Endothelial cell of umbilical vein (primary cell): ENCODE measurements at regions not wholly inside any gene's neighbourhood (a gene's known extent, or its start where the extent isn't known, plus 50 kb on each side); places are given as distances from the start of the nearest gene placed in this dataset.

ENCODE experiments used
- BruUV-seq: library from RNA; stranded (reverse); fragments of 400-500 nt; replicated peaks from 2 replicates; lab custom pipeline; 2021; lab: Mats Ljungman, UMichigan
- CTCF ChIA-PET: fragments of 300-600, 350-600 bp; sonication (Branson Sonifier 250); formaldehyde crosslinking; loops from one replicate; lab custom pipeline; 2021; ENCODE audit warnings: antibody characterized with exemption, inconsistent platforms; lab: Charles Lee
- POLR2A ChIA-PET: fragments of 300-600, 350-600 bp; sonication (Branson Sonifier 250); formaldehyde crosslinking; loops from one replicate; lab custom pipeline; 2021; ENCODE audit warnings: antibody characterized with exemption, inconsistent platforms; lab: Charles Lee
- DNase-seq: peaks from one replicate; pipeline ENCODE4 v3.0.0-alpha.2; 2011; ENCODE audit warnings: low read depth, low spot score
- FAIRE-seq: peaks from 2 replicates; lab custom pipeline; 2011; peaks lifted over from hg19 to GRCh38; lab: Jason Lieb, UNC
- H2AFZ ChIP-seq: 2 replicates; pipeline ENCODE4 v1.6.0; 2012; ENCODE audit warnings: low read depth, low read length, control low read depth, inconsistent platforms
- H3K27ac ChIP-seq: 2 replicates; pipeline ENCODE4 v1.5.1; 2011; ENCODE audit warnings: low read depth, mild to moderate bottlenecking, control low read depth, low read length, moderate library complexity; ENCODE audit not compliant: insufficient read depth
- H3K27me3 ChIP-seq, 2 experiments: 2 replicates each; pipeline versions ENCODE4 v1.6.0 to v1.6.1; 2011; ENCODE audit warnings: low read length in 2 of 2, mixed read lengths in 1 of 2; ENCODE audit not compliant: control insufficient read depth in 2 of 2, insufficient read depth in 2 of 2
- H3K36me3 ChIP-seq, 2 experiments: 2 replicates in 1 of 2; 3 replicates in 1 of 2; pipeline ENCODE4 v1.5.1; 2011; ENCODE audit warnings: low read length in 2 of 2, mild to moderate bottlenecking in 1 of 2, moderate library complexity in 1 of 2; ENCODE audit not compliant: control insufficient read depth in 2 of 2, insufficient read depth in 2 of 2; ENCODE audit errors: extremely low read depth in 1 of 2
- H3K4me1 ChIP-seq: 3 replicates; pipeline ENCODE4 v1.5.1; 2011; ENCODE audit warnings: mild to moderate bottlenecking, low read length; ENCODE audit not compliant: control insufficient read depth, insufficient read depth; ENCODE audit errors: extremely low read depth
- H3K4me2 ChIP-seq: 2 replicates; pipeline ENCODE4 v1.6.1; 2011; ENCODE audit warnings: low read length, control low read depth, mixed read lengths; ENCODE audit not compliant: insufficient read depth
- H3K4me3 ChIP-seq, 3 experiments: fragments of 200-600 bp in 1 of 3; sonication (generic), shearing (Covaris generic) in 1 of 3; replicated peaks in 1 of 3; 2 replicates each; pipeline ENCODE4 v1.5.1; 2011 to 2016; ENCODE audit warnings: control low read depth in 3 of 3, low read length in 3 of 3, mild to moderate bottlenecking in 2 of 3, inconsistent platforms in 1 of 3, low read depth in 1 of 3, moderate library complexity in 1 of 3; ENCODE audit not compliant: insufficient read depth in 1 of 3
- H3K79me2 ChIP-seq: 2 replicates; pipeline ENCODE4 v1.6.0; 2012; ENCODE audit warnings: low read length, inconsistent platforms; ENCODE audit not compliant: control insufficient read depth, insufficient read depth
- H3K9ac ChIP-seq: replicated peaks from 2 replicates; pipeline ENCODE3; 2011; ENCODE audit warnings: low read length, control low read depth; ENCODE audit not compliant: insufficient read depth; ENCODE audit errors: extremely low read depth
- H3K9me1 ChIP-seq: replicated peaks from 3 replicates; pipeline ENCODE4 v1.6.0; 2011; ENCODE audit warnings: mild to moderate bottlenecking, low read length; ENCODE audit not compliant: control insufficient read depth, insufficient read depth; ENCODE audit errors: extremely low read depth
- H3K9me3 ChIP-seq: replicated peaks from 2 replicates; pipeline ENCODE4 v1.5.1; 2012; ENCODE audit warnings: low read length, inconsistent platforms; ENCODE audit not compliant: control insufficient read depth, insufficient read depth
- H4K20me1 ChIP-seq: replicated peaks from 2 replicates; pipeline ENCODE3; 2011; ENCODE audit warnings: mild to moderate bottlenecking, low read length; ENCODE audit not compliant: control insufficient read depth, insufficient read depth; ENCODE audit errors: extremely low read depth
- EZH2 ChIP-seq: IDR thresholded peaks from 2 replicates; pipeline ENCODE4 v1.6.1; 2012; ENCODE audit warnings: borderline replicate concordance, low read depth, mild to moderate bottlenecking, moderate library complexity, low read length, inconsistent platforms; ENCODE audit not compliant: severe bottlenecking
- FOS ChIP-seq: IDR thresholded peaks from 2 replicates; pipeline ENCODE4 v1.6.1; 2011; ENCODE audit warnings: mild to moderate bottlenecking, low read length, moderate library complexity, borderline replicate concordance; ENCODE audit not compliant: insufficient read depth
- GATA2 ChIP-seq: IDR thresholded peaks from 2 replicates; pipeline ENCODE4 v1.7.0; 2011; ENCODE audit warnings: low read depth, mild to moderate bottlenecking, moderate library complexity, mixed read lengths, low read length; ENCODE audit not compliant: insufficient read length, insufficient read depth
- JUN ChIP-seq: IDR thresholded peaks from 2 replicates; pipeline ENCODE4 v1.6.1; 2011; ENCODE audit warnings: borderline replicate concordance, low read depth; ENCODE audit not compliant: insufficient read length, insufficient read depth
- MYC ChIP-seq: IDR thresholded peaks from one replicate; pipeline ENCODE4 v1.6.1; 2011; ENCODE audit warnings: mild to moderate bottlenecking, low read depth, low read length
- POLR2A ChIP-seq: IDR thresholded peaks from 2 replicates; pipeline ENCODE4 v1.6.1; 2012; ENCODE audit warnings: low read depth, mild to moderate bottlenecking, control low read depth, low read length
- POLR2AphosphoS5 ChIP-seq: IDR thresholded peaks from 2 replicates; pipeline ENCODE4 v1.6.1; 2012; ENCODE audit warnings: low read depth, mild to moderate bottlenecking, control low read depth, low read length, moderate library complexity; ENCODE audit not compliant: insufficient read depth
- dilution Hi-C: fragments of 300-500 bp; cut with MboI; formaldehyde crosslinking; loops from one replicate; pipeline ENCODE4 v1.15.0; 2019; ENCODE audit warnings: low sequenced_read_pairs; ENCODE audit not compliant: extremely low pct_ligation_motif_present
- intact Hi-C: fragments of 100-400 bp; cut with micrococcal nuclease; formaldehyde crosslinking; loops from one replicate; pipeline ENCODE4 v1.10.0; 2022
- TF ChIP-seq, protein P1 (sequence below), 2 donors: IDR thresholded peaks; 1 replicate in 1 of 2; 2 replicates in 1 of 2; pipeline ENCODE4 v1.5.1; 2011; ENCODE audit warnings: low read length in 2 of 2, mild to moderate bottlenecking in 2 of 2, moderate library complexity in 2 of 2, control low read depth in 1 of 2, inconsistent platforms in 1 of 2, low read depth in 1 of 2; ENCODE audit not compliant: insufficient read depth in 1 of 2; ENCODE audit errors: extremely low read depth in 1 of 2
- TF ChIP-seq, protein P2 (sequence below): IDR thresholded peaks from 2 replicates; pipeline ENCODE4 v1.6.1; 2011; ENCODE audit not compliant: insufficient read depth, insufficient read length

DNA sequence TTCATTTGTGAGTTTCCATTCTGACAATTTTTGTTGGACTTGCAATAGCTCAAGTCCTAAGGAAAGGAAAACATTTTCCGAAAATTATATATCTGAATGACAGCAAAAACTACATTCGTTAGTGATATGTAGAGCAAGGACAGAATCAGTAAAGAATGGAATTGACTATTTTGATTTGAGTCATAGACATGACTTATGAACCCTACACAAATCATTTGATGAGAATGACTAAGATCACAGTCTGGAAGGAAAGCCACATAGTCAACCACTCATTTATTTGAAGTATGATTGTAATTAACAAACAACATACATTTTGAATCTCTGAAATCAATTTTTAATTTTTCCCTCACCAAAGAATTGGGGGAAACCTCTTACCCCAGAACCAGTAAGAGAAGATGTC is 231.6 kb upstream of the CRIM1 start:
- TF ChIP-seq, protein P1, sequence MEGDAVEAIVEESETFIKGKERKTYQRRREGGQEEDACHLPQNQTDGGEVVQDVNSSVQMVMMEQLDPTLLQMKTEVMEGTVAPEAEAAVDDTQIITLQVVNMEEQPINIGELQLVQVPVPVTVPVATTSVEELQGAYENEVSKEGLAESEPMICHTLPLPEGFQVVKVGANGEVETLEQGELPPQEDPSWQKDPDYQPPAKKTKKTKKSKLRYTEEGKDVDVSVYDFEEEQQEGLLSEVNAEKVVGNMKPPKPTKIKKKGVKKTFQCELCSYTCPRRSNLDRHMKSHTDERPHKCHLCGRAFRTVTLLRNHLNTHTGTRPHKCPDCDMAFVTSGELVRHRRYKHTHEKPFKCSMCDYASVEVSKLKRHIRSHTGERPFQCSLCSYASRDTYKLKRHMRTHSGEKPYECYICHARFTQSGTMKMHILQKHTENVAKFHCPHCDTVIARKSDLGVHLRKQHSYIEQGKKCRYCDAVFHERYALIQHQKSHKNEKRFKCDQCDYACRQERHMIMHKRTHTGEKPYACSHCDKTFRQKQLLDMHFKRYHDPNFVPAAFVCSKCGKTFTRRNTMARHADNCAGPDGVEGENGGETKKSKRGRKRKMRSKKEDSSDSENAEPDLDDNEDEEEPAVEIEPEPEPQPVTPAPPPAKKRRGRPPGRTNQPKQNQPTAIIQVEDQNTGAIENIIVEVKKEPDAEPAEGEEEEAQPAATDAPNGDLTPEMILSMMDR (IDR thresholded peaks at IDR 0.05; ENCODE audit: extremely low read depth in 1 of 2, insufficient read depth in 1 of 2, low read depth in 1 of 2, low read length in 2 of 2): no peak
- TF ChIP-seq GATA2 (no peak), JUN (no peak), FOS (no peak), POLR2A (no peak), POLR2AphosphoS5 (no peak), EZH2 (no peak), MYC (no peak)
- TF ChIP-seq, protein P2, sequence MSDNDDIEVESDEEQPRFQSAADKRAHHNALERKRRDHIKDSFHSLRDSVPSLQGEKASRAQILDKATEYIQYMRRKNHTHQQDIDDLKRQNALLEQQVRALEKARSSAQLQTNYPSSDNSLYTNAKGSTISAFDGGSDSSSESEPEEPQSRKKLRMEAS: no peak
- H3K27ac ChIP-seq: no peak overlapping the region
- ChIA-PET POLR2A (no interaction called here), CTCF (no interaction called here)
- dilution Hi-C loops (no loop called here), intact Hi-C loops (no loop called here)
- no peak for FAIRE-seq
- no peak overlapping the region for H3K9ac ChIP-seq
- no peaks in the 10 kb centered on the region for H3K27me3 ChIP-seq
- no TSS peak for BruUV-seq
- no peak overlapping the region for H3K4me2 ChIP-seq
- H3K79me2 ChIP-seq: no peaks in the 10 kb centered on the region
- no peak for DNase-seq
- no peaks in the 10 kb centered on the region for H3K9me3 ChIP-seq
- no peaks in the 10 kb centered on the region for H4K20me1 ChIP-seq
- H3K4me3 ChIP-seq: no peak overlapping the region
- no peak overlapping the region for H2AFZ ChIP-seq
- H3K36me3 ChIP-seq: no peaks in the 10 kb centered on the region
- no peaks in the 10 kb centered on the region for H3K4me1 ChIP-seq
- H3K9me1 ChIP-seq: no peaks in the 10 kb centered on the region
